Uterus (tissue), 2 donors: ENCODE measurements at regions not wholly inside any gene's neighbourhood (a gene's known extent, or its start where the extent isn't known, plus 50 kb on each side); places are given as distances from the start of the nearest gene placed in this dataset.

Experiments used
- POLR2A ChIP-seq, 2 donors: fragments of 450-650 bp; IDR thresholded peaks; one replicate each; pipeline ENCODE4 v1.6.1; 2016; ENCODE audit warnings: antibody characterized with exemption in 2 of 2, mild to moderate bottlenecking in 1 of 2, moderate library complexity in 1 of 2
- TF ChIP-seq, protein P1 (sequence below), 4 experiments: fragments of 200-600 bp in 2 of 4; fragments of 450-650 bp in 2 of 4; sonication (generic) in 2 of 4; IDR thresholded peaks; one replicate each; pipeline ENCODE4 v1.5.1; 2016 to 2019; ENCODE audit warnings: antibody characterized with exemption in 4 of 4, mild to moderate bottlenecking in 2 of 4, moderate library complexity in 1 of 4

DNA sequence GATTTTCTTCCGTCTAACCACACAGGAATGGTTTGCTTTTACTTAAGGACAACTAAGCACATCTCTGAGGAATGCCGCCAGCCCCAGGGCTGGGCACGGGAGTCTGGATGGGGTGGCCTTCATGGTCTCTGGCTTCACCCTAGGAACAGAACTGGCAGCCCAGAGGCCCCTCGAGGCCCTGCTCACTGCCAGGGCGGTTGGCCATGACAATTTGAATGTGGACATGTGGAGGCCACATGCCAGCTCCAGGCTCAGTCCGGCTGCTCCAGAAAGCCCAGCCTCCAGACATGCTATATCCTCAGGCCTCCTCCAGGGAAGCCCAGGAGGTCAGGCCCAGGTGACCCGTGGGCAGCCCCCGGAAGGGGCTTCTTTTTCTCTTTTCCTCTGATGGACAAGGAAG lies 84.0 kb upstream of the FGF3 start:
- TF ChIP-seq, protein P1, sequence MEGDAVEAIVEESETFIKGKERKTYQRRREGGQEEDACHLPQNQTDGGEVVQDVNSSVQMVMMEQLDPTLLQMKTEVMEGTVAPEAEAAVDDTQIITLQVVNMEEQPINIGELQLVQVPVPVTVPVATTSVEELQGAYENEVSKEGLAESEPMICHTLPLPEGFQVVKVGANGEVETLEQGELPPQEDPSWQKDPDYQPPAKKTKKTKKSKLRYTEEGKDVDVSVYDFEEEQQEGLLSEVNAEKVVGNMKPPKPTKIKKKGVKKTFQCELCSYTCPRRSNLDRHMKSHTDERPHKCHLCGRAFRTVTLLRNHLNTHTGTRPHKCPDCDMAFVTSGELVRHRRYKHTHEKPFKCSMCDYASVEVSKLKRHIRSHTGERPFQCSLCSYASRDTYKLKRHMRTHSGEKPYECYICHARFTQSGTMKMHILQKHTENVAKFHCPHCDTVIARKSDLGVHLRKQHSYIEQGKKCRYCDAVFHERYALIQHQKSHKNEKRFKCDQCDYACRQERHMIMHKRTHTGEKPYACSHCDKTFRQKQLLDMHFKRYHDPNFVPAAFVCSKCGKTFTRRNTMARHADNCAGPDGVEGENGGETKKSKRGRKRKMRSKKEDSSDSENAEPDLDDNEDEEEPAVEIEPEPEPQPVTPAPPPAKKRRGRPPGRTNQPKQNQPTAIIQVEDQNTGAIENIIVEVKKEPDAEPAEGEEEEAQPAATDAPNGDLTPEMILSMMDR (IDR thresholded peaks at IDR 0.05), result no peak
- no peak for TF ChIP-seq POLR2A (IDR thresholded peaks at IDR 0.05)
